ENCODE measurements at regions not wholly inside any gene's neighbourhood (a gene's known extent, or its start where the extent isn't known, plus 50 kb on each side); places are given as distances from the start of the nearest gene placed in this dataset.
A peak's percentile ranks its signal among the peaks of the same experiment; 100 is the strongest.
"Not testable (repeated sequence)": the region's sequence is repeated elsewhere in the genome, so short reads cannot be mapped to it uniquely, and the experiment has no call there.

DNA sequence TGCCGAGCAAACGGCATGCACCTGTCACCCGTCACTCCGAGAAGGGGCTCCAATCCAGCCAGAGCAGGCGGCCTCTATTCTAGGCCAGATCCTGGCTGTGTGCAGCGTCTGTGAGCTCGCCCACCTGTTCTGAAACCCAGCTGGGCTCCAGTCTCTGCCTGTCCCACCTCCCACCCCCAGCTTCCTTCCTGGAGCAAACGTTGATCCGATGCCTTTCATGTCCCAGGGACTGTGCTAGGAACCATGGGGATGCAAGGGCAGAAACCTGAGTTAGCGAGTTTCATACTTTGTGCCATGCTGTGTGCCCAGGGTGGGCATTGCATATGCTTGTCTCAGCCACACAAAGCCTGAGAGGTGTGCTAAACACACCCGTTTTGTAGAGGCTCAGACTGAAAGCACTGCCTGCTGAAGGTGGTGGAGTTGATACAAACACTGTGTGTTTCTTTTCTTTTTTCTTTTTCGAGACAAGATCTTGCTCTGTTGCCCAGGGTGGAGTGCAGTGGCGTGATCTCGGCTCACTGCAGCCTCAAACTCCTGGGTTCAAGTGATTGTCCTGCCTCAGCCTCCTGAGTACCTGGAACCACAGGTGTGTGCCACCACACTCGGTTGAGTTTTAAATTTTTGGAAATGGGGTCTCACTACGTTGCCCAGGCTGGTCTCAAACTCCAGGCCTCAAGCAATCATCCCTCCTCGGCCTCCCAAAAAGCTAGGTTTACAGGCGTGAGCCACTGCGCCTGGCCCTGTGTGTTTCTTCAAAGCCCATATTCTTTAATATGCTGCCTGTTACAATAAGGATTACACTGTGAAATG lies 84.1 kb upstream of the MED13L start:
- ATAC-seq = no peak

DNA sequence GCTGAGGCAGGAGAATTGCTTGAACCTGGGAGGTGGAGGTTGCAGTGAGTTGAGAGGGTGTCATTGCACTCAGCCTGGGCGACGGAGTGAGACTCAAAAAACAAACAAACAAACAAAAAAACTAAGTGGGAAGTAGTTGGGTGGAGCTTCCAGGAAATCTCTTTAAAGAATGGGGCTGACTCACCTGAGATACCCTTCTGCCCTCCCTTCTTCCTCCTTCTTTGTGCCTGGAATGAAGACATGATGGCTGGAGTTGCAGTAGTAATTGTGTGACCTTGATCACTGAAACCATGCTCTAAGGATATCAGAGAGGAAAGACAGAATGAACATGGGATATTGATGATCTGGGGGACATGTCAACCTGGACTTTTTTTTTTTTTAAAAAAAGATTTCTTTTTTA lies 87.6 kb upstream of the MED13L start:
- peak; percentile 43 for ATAC-seq

DNA sequence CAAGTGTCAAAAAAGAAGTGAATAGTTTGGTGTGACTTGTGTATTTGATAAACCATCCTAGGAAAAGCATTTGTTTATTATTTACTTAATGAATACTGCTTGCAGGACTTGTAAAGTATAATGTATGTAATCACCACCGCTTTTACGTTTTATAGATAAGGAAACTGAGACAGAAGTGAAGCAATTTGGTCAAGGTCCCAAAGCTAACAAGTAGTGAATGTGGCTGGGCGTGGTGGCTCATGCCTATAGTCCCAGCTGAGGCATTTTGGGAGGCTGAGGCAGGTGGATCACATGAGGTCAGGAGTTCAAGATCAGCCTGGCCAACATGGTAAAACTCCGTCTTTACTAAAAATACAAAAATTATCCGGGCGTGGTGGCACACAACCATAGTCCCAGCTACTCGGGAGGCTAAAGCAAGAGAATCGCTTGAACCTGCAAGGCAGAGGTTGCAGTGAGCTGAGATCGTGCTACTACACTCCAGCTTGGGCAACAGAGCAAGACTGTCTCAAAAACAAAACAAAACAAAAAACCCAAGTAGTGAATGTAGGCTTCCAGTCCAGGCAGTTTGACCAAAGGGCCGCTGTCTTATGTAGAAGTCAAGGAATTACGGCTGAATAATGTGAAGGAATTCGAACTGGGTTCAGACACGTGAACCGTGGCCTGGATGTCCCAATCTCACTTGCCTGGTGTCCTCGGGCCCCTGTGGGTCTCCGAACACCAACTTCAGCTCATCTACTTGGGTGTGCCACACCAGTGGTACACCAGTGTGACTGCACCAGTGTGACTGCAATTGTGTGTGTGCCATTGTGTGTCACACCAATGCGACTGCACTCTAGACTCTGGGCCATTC lies 88.3 kb upstream of the MED13L start:
- no peak for ATAC-seq

DNA sequence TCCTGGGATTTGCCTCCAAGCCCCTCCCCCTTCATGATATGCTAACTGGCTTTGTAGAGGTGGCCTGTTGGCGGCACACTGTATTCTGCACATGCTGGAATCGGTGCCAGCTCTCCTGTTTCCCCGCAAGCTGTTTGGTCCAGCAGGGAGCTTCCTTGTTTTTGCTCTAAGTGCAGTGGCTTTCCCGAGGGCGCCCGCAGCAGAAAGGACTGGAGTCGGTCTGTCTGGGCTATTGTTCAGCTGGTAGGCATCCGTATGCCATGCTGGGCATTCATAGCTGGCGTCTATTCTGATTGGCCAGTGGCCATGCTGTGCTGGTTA lies 88.9 kb upstream of the MED13L start:
- no peak for ATAC-seq

DNA sequence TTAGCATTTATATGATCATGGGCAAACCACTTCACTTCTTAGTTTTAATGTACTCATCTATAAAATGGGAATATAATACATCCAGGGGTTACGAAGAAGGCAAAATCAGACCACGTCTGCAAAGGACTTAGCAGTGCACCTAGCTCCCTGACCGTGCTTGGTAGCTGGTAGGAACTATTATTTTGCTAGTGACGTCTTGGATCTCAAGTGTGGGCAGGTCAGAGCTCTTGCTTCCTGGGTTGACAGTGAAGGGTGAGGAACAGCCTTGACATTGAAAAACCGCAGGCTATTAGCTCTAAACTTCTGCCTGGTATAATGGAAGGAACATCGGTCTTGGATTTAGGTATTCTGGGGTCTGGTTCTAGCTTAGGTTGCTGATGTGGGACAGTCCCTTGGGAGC lies 89.3 kb upstream of the MED13L start:
- no peak for ATAC-seq

DNA sequence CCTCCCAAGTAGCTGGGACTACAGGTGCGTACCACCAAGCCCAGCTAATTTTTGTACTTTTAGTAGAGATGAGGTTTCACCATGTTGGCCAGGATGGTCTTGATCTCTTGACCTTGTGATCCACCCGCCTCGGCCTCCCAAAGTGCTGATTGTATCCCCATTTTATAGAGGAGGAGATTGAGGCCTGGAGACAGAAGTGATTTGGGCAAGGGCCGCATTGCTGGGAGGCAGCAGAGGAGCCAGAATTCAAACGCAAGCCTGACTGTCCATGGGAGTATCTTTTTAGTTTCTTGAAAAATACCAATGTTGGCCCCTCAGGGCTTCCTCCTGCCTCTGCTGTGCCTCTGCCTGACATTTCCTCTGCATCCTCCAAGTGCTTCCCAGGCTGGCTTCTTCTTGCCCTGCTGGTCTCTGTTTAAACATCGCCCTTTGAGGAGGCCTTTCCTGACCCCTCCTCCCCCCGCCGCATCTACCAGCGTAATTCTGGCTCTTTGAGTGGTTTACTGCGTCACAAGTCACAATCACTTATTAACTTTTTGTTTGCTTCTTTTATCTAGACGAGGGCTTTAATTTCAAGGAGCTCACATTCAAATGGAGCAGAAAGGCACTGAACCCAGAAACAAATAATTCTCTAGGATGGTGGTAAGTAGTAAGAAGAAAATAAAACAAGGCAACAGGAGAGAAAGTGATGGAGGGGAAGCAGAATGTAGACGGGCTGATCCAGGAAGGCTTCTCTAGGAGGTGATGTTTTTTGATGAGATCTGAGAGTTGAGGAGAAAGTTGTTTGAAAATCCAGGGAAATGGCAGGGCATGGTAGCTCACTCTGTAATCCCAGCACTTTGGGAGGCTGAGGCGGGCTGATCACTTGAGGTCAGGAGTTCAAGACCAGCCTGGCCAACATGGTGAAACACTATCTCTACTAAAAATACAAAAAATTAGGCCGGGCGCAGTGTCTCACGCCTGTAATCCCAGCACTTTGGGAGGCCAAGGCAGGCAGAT lies 91.0 kb upstream of the MED13L start:
- ATAC-seq = no peak

DNA sequence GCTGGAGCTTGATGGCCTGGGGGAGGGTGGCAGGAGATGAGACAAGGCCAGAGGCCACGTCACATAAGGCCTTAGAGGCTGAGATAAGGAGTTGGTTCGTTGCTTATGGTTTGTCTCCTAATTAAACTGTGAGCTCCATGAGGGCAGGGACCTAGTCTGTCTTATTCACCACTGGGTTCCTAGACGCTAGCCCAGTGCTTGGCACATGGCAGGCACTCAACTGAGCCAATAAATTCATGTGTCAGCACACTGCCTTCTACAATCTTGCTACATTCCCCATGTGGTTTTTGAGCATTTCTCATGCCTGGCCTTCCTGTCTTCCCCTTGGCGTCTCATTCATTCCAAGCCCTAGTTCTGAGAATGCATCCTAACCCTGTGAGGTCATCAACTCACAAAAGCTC lies 92.5 kb upstream of the MED13L start:
- no peak for ATAC-seq

DNA sequence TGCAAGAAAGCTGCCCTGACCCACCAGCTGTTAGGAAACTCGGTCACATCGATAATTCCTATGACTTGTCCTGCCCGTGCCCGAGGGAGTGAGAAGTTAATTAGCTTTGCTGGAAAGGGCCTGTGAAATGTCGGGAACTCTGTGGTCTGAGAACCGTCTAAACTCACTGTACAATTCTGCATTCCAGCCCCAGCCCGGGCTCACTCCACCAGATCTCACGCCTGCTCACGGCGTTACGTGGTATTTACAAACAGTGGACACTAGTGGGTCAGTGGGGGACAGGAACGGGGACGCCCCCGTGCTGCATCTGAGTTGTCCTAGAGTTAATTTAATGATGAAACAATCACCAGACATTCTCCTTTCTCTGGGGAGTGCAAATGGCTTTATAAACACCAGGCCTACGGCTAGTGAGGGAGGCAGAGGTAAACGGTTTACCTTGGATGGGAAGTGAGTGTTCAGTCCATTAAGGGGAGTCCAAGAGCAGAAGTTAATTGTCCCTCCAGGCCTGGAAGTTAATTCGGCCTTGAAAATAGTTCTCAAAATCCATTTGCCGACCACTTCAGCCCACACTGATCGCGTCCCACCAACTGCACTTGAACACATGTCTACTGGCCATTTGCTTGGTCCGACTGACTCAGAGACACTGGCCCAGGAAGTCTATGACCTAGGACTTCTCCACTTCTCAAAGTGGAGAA lies 93.5 kb upstream of the MED13L start:
- no peak for ATAC-seq

DNA sequence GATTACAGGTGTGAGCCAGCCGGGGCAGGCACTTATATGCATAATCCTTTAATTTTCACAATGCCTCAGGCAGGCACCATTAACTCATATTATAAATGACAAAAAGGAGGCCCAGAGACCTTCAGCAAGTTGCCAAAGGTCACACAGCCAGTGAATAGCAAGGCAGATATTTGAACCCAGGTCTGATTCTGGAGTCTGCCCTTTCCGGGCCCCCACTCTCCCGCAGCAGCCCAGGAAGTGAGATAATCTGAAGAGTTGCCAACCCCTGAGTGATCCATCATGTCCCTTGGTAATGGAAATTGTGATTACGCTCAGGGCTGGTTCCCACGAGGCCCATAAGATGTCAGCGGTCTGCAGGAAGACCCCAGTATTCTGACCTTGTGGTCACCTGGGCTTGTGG lies 95.3 kb upstream of the MED13L start:
- ATAC-seq = no peak

DNA sequence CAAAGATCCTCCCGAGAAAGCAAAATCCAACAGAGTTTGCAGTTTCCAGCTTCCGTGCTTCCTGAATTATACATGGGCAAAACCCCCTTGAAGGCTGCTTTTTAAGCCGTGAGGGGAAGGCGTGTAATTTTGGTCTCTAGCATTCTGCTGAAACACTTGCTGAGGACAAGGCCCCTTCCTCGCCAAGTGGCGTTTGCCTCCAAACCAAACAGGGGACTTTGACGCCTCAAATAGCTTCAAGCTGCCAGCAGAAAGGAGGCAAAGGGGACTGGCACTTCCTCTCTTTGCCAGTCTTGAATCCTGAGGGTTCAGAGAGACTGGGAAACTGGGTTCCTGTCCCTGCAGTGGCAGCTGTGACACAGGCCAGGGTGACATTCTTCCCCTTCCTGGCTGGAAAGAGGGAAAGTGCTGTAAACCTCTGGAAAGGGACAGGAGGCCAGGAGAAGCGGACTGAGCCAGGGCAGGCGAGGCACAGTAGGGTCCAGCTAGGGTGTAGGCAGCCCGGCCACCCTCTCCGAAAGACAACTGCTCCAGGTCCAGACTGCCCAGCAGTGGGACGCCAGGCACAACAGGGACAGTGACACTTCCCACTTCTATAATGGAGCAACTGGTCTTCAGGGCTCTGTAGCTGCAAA lies 96.2 kb upstream of the MED13L start:
- ATAC-seq = no peak

DNA sequence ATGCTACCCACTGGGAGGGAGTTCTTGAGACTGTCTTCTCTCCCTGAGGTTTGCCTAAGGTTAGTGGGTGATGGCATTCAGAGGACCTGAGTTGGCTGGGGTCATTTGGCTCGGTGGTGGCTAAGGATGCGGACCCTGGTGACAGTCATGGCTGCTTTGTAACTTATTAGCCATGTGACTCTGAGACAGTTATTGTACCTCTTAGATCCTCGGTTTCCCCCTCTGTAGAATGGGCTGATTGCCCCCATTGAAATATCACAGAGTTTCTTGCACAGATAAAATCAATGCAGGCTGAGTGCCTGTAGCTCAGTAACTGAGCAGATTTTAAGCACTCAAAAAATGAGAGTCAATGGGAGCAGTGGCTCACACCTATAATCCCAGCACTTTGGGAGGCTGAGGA lies 96.7 kb upstream of the MED13L start:
- no peak for ATAC-seq

DNA sequence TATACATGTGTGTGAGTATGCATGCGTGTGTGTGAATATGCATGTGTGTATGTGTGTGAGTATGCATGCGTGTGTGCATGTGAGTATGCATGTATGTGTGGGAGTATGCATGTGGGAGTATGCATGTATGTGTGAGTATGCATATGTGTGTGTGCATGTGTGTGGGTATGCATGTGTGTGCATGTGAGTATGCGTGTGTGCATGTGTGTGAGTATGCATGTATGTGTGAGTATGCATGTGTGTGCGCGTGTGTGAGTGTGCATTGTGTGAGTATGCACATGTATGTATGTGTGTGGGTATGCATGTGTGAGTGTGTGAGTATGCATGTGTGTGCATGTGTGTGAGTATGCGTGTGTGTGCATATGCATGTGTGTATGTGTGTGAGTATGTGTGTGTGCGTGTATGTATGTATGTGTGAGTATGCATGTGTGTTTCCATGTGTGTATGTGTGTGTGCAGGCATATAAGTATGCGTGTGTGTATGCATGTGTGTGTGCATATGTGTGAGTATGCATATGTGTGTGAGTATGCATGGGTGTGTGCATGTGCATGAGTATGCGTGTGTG lies 97.9 kb upstream of the MED13L start:
- ATAC-seq = no peak

DNA sequence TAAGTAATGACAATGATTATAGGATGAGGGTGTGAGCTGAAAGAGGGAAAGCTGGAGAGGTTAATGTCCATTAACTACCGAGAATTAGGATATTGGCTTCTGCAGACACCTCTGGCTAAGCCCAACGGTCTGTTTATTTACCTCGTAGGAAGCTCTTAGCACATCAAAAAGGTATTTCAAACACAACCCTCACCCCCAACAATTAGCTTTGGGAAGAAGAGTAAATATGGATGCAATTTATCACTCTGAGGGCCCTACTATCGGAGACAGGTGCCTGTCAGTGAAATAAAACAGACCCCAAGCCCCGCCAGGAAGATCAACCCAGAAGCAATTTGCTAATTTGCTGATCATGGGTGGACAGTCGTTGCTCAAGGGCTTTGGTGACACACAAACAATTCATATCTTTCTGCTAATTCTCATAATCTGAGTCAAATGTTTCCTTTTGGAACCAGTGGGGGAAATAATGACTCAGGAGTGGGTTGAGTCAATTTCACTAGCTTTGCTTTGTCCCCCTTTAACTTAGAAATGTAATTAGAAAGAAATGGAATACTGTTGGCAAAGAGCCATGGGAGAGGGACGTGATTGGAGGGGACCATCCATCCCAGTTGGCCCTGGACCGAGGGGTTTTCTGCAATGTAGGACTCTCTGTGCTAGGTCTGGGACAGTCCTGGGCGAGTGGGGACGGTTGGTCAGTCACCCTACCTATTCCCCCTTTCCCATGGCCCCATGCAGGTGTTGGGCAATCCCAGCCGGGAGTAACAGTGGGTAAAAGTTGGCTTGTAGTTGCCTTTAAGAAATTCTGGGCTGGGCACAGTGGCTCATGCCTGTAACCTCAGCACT lies 99.1 kb upstream of the MED13L start:
- no peak for ATAC-seq

DNA sequence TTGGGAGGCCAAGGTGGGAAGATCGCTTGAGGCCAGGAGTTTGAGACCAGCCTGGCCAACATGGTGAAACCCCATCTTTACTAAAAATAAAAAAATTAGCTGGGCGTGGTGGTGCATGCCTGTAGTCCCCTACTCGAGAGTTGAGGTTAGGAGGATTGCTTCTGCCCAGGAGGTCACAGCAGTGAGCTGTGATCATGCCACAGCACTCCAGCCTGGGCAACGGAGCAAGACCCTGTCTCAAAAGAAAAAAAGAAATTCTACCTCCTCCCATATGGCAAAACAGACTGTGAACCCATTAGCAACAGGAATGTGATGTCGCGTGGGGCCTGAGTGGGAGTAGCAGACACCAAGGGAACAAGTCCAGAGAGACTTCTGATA lies 99.7 kb upstream of the MED13L start:
- ATAC-seq = not testable (repeated sequence)

DNA sequence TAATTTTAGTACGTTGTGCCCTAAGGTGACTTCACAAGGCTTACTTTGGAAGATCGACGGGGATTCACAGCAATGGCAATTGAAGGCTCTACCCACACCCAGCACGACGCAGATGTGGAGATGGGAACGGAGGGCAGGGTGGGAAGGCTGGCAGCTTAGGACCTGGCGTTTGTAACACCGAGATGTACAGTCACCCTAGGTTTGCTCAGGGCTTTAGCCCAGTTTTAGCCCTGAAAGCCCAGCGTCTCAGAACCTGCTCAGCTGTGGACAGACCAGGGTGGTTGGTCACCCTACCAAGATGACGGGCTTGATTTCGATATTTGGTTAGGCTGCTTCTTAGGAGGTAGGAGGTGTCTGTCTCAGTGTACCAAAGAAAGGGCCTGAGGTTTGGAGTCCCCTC lies 100.5 kb upstream of the MED13L start:
- ATAC-seq = no peak

DNA sequence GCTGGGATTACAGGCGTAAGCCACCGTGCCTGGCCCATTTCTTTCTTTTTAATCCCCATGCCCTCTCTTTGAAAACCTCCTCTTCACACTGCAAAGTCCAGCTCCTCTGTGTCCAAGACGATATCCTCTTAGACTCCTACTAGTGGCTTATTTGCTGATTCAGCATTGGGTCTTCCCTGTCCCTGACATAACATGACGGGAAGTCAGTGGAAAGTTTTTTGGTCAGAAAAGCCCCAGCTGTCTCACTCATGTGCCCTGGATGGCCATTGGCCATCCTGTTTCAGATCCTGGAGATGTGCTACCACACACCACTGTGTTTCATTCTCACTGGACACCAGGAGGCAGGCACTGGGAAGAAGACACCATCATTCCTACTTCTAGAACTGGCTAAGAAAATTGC lies 102.6 kb upstream of the MED13L start:
- no peak for ATAC-seq

DNA sequence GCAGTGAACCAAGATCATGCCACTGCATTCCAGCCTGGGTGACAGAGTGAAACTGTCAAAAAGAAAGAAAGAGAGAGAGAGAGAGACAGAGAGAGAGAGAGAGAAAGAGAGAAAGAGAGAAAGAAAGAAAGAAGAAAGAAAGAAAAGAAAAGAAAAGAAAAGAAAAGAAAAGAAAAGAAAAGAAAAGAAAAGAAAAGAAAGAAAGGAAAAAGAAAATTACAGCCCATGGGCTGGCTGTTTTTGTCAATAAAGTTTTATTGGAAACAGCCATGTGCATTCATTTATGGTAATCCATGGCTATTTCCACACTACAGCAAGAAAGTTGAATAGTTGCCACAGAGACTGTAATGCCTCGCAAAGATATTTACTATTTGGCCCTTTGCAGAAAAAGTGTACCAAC lies 103.2 kb upstream of the MED13L start:
- ATAC-seq = not testable (repeated sequence)

DNA sequence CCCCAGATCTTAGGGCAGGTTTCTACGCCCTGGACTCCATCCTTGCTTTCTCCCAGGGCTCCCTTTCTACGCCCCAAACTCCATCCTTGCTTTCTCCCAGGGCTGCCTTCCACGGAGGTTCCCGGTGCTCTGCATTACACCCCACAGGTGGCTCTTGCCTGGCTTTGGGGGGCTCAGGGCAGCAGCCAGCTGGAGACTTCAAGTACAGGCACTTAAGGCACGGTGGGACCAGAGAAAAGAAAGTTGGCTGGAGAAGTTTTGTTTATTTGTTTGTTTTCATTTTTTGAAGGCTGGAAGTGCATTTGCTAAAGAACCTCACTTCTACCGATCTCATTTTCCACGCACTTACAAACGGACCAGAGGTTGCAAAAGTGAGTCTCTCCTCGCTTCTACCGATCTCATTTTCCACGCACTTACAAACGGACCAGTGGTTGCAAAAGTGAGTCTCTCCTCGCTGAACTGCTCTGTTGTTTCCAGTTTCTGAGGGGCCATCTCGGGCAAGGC lies 103.8 kb upstream of the MED13L start:
- no peak for ATAC-seq

DNA sequence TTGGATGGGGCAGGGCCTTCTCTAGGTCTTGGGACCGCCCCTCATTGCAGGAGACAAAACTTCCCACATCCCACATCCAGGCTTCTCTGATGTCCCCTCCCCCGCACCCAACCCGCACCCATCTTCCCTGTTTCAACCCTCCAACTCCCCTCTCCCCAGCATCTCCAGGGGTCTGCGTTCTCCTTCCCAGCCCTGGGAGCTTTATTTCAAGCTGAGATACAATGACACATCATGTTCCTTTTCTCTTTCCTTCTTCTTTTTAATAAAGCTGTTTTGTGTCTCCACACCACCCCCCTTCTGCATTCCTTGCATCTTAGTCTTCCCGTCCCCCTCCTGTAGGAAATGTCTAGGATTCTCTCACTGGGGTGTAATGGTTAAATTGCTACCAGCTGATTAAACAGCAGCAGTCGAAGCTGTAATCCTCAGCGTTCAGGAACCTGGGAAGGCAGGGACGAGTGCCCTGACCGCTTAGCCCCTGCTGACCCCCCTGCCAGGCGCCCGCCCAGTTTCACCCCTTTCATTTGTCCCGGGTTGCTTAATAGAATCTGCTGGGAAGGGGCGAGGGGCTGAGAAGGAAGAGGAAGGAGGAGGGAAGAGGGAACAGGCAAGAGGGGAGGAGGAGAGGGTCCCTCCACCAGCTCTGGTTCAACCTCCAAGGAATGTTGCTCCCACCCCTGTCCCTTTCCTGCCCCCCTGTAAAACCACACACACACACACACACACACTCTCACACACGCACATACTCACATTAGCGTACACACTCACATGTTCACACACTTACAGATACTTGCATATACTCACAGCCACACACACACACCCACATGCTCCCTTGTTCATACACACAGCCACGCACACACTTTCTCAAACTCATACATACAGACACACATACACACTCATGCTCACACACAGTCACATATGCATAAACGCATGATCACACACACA lies 104.5 kb upstream of the MED13L start:
- ATAC-seq = peak; percentile 10

Measured in esophagus mucosa (tissue), 1 donor.